Thyroid gland (tissue), 4 donors: ENCODE measurements at regions not wholly inside any gene's neighbourhood (a gene's known extent, or its start where the extent isn't known, plus 50 kb on each side); places are given as distances from the start of the nearest gene placed in this dataset.

Source experiments
- DNase-seq, 2 donors: peaks; one replicate each; pipeline ENCODE4 v3.0.0-alpha.2; 2019
- H3K27ac ChIP-seq, 3 donors: fragments of 200-600 bp; sonication (generic); 1 replicate in 2 of 3; 2 replicates in 1 of 3; pipeline ENCODE4 v1.5.1; 2016 to 2019; ENCODE audit warnings: mild to moderate bottlenecking in 1 of 3, moderate library complexity in 1 of 3
- H3K27me3 ChIP-seq: fragments of 200-600 bp; sonication (generic); one replicate; pipeline ENCODE4 v1.5.1; 2019
- H3K36me3 ChIP-seq, 2 donors: fragments of 200-600 bp; sonication (generic); one replicate each; pipeline ENCODE4 v1.5.1; 2016 to 2019
- H3K4me1 ChIP-seq, 2 donors: fragments of 200-600 bp; sonication (generic); one replicate each; pipeline ENCODE4 v1.5.1; 2017 to 2019
- H3K4me3 ChIP-seq, 3 donors: fragments of 200-600 bp; sonication (generic); replicated peaks in 1 of 3; 1 replicate in 2 of 3; 2 replicates in 1 of 3; pipeline ENCODE4 v1.5.1; 2016; ENCODE audit warnings: mild to moderate bottlenecking in 1 of 3
- H3K9me3 ChIP-seq: fragments of 200-600 bp; sonication (generic); one replicate; pipeline ENCODE4 v1.5.1; 2017
- CTCF ChIP-seq, 6 experiments: fragments of 200-600 bp in 3 of 6; fragments of 450-650 bp in 3 of 6; sonication (generic) in 3 of 6; IDR thresholded peaks; one replicate each; pipeline ENCODE4 v1.5.1; 2016 to 2019; ENCODE audit warnings: antibody characterized with exemption in 6 of 6, mild to moderate bottlenecking in 2 of 6, inconsistent platforms in 1 of 6, moderate library complexity in 1 of 6
- POLR2A ChIP-seq, 2 donors: fragments of 450-650 bp; IDR thresholded peaks; one replicate each; pipeline ENCODE4 v1.6.1; 2017; ENCODE audit warnings: antibody characterized with exemption in 2 of 2, mild to moderate bottlenecking in 2 of 2, moderate library complexity in 1 of 2
- WGBS, 2 donors: methylation state at CpG; one replicate each; pipeline ENCODE4 v1.1.5; 2017; 5-methylcytosine and 5-hydroxymethylcytosine counted together
- intact Hi-C: fragments of 100-400 bp; cut with DNase I; formaldehyde crosslinking; loops from one replicate; pipeline ENCODE4 v1.15.1; 2023

- intact Hi-C loops: no loop called here
- TF ChIP-seq POLR2A (IDR thresholded peaks at IDR 0.05): no peak
- no peak for TF ChIP-seq CTCF (IDR thresholded peaks at IDR 0.05)
- Histone ChIP-seq H3K36me3 (no peaks in the 10 kb centered on the region), H3K9me3 (no peaks in the 10 kb centered on the region), H3K4me3 (no peak overlapping the region), H3K4me1 (no peaks in the 10 kb centered on the region), H3K27ac (no peak overlapping the region), H3K27me3 (no peaks in the 10 kb centered on the region)
- DNase-seq: no peak
- 43 to 83% methylated on average over 1 of the region's 1 CpG for WGBS, 2 donors
Observed at GRCh38 chr6:84489598-84489997, 262.2 kb upstream of the CEP162 start.

- DNase-seq: no peak
- no peaks in the 10 kb centered on the region for H3K4me1 ChIP-seq
- H3K4me3 ChIP-seq: no peak overlapping the region
- TF ChIP-seq CTCF (IDR thresholded peaks at IDR 0.05) (no peak), POLR2A (IDR thresholded peaks at IDR 0.05) (no peak)
- H3K9me3 ChIP-seq: no peaks in the 10 kb centered on the region
- H3K27me3 ChIP-seq: no peaks in the 10 kb centered on the region
- intact Hi-C loops: no loop called here
- no peaks in the 10 kb centered on the region for H3K36me3 ChIP-seq
- no peak overlapping the region for H3K27ac ChIP-seq
Observed at GRCh38 chr6:84486526-84486925, 259.1 kb upstream of the CEP162 start.

- no peak for DNase-seq
- 88 to 89% methylated on average over 1 of the region's 1 CpG for WGBS, 2 donors
- no peaks in the 10 kb centered on the region for H3K27me3 ChIP-seq
- no peaks in the 10 kb centered on the region for H3K4me1 ChIP-seq
- no peaks in the 10 kb centered on the region for H3K36me3 ChIP-seq
- H3K9me3 ChIP-seq: no peaks in the 10 kb centered on the region
- no peak for TF ChIP-seq CTCF (IDR thresholded peaks at IDR 0.05)
- TF ChIP-seq POLR2A (IDR thresholded peaks at IDR 0.05): no peak
- intact Hi-C loops: no loop called here
- no peak overlapping the region for H3K27ac ChIP-seq
- no peak overlapping the region for H3K4me3 ChIP-seq
Observed at GRCh38 chr6:84469144-84469543, 241.7 kb upstream of the CEP162 start.

- no peak overlapping the region for H3K4me3 ChIP-seq
- no peaks in the 10 kb centered on the region for H3K4me1 ChIP-seq
- no peaks in the 10 kb centered on the region for H3K9me3 ChIP-seq
- no peaks in the 10 kb centered on the region for H3K27me3 ChIP-seq
- no peaks in the 10 kb centered on the region for H3K36me3 ChIP-seq
- intact Hi-C loops: no loop called here
- TF ChIP-seq CTCF (IDR thresholded peaks at IDR 0.05) (no peak), POLR2A (IDR thresholded peaks at IDR 0.05) (no peak)
- no peak for DNase-seq
- no peak overlapping the region for H3K27ac ChIP-seq
Observed at GRCh38 chr6:84467296-84467695, 239.9 kb upstream of the CEP162 start.

GRCh38 chr6:84466511-84466910 lies 239.1 kb upstream of the CEP162 start:
- Histone ChIP-seq H3K9me3 (no peaks in the 10 kb centered on the region), H3K36me3 (no peaks in the 10 kb centered on the region), H3K4me3 (no peak overlapping the region), H3K27ac (no peak overlapping the region), H3K4me1 (no peaks in the 10 kb centered on the region), H3K27me3 (no peaks in the 10 kb centered on the region)
- no peak for DNase-seq
- WGBS, 2 donors: 33 to 34% methylated on average over 4 of the region's 4 CpGs
- intact Hi-C loops: no loop called here
- TF ChIP-seq POLR2A (IDR thresholded peaks at IDR 0.05) (no peak), CTCF (IDR thresholded peaks at IDR 0.05) (no peak)
